Neural cell (in vitro differentiated cells): ENCODE measurements at regions not wholly inside any gene's neighbourhood (a gene's known extent, or its start where the extent isn't known, plus 50 kb on each side); places are given as distances from the start of the nearest gene placed in this dataset.

ENCODE experiments used
- CTCF ChIP-seq: fragments of 450-650 bp; IDR thresholded peaks from 2 replicates; pipeline ENCODE4 v1.5.1; 2014; ENCODE audit warnings: antibody characterized with exemption, mild to moderate bottlenecking, moderate library complexity; ENCODE audit not compliant: poor library complexity, severe bottlenecking
- POLR2AphosphoS5 ChIP-seq: IDR thresholded peaks from 2 replicates; pipeline ENCODE4 v1.6.1; 2012

- TF ChIP-seq CTCF (no peak), POLR2AphosphoS5 (no peak)
Measured at GRCh38 chr13:36531746-36532486, 99.6 kb downstream of the CCNA1 start.
